Fibroblast of villous mesenchyme (primary cell): ENCODE measurements at regions not wholly inside any gene's neighbourhood (a gene's known extent, or its start where the extent isn't known, plus 50 kb on each side); places are given as distances from the start of the nearest gene placed in this dataset.

Source experiments
- DNase-seq: peaks from one replicate; pipeline ENCODE4 v3.0.0-alpha.2; 2010; ENCODE audit warnings: low read depth
- H3K4me3 ChIP-seq: 2 replicates; pipeline ENCODE4 v1.5.1; 2011; ENCODE audit warnings: low read depth, mild to moderate bottlenecking, low read length
- TF ChIP-seq, protein P1 (sequence below): IDR thresholded peaks from 2 replicates; pipeline ENCODE4 v1.5.1; 2012; ENCODE audit warnings: low read depth, mild to moderate bottlenecking, low read length; ENCODE audit not compliant: insufficient read depth

GRCh38 chr15:38894243-38894948 is 329.8 kb upstream of the RASGRP1 start:
- H3K4me3 ChIP-seq: no peak overlapping the region
- TF ChIP-seq, protein P1, sequence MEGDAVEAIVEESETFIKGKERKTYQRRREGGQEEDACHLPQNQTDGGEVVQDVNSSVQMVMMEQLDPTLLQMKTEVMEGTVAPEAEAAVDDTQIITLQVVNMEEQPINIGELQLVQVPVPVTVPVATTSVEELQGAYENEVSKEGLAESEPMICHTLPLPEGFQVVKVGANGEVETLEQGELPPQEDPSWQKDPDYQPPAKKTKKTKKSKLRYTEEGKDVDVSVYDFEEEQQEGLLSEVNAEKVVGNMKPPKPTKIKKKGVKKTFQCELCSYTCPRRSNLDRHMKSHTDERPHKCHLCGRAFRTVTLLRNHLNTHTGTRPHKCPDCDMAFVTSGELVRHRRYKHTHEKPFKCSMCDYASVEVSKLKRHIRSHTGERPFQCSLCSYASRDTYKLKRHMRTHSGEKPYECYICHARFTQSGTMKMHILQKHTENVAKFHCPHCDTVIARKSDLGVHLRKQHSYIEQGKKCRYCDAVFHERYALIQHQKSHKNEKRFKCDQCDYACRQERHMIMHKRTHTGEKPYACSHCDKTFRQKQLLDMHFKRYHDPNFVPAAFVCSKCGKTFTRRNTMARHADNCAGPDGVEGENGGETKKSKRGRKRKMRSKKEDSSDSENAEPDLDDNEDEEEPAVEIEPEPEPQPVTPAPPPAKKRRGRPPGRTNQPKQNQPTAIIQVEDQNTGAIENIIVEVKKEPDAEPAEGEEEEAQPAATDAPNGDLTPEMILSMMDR: no peak
- DNase-seq: peak; percentile 91

DNA sequence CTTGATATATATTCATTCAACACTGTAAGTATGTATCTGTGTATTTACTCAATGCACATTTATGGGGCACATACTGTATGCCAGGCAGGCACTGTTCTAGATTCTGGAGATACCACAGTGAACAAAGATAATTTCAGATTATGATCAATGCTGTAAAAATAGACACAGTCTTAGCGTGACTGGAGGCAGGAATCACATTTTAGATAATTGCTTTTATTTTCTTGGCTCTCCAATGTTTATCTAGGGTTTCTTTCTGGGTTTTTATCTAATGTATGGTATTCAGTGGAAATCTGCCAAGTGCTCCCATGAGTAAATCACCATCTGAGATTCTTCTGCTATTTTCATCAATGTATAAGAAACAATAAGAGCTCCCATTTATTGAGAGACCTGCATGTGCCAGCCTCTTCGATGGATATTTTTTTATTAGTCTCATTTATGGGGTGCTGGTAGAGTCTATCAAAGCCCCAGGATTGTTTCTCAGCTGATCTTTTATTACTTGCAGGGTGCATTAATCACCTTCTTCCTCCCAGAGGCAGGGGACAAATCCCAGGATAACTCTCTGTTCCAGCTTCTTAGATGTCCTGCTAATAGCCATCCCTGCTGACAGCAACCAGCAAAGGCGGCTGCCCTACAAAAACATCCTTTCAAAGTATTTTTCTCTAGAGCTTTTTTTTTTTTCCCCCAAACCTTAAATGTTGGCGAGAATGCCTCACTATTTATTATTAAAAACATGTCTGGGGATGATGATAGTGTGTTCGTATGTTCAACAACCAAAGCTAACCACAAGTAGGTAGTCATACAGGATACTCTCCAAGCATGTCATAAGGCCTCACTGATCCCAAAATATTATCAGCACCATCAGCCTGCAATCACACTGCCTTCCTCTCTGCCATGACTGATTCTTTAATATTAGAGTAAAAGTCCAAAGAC is 331.0 kb upstream of the RASGRP1 start:
- TF ChIP-seq, protein P1: no peak
- peak; percentile 80 for DNase-seq
- H3K4me3 ChIP-seq: no peak overlapping the region

- TF ChIP-seq, protein P1: no peak
- H3K4me3 ChIP-seq: no peak overlapping the region
- no peak for DNase-seq
Observed at GRCh38 chr15:38896647-38897046, 332.0 kb upstream of the RASGRP1 start.

GRCh38 chr15:38897551-38897950 is 332.9 kb upstream of the RASGRP1 start:
- no peak for DNase-seq
- no peak overlapping the region for H3K4me3 ChIP-seq
- TF ChIP-seq, protein P1: no peak

DNA sequence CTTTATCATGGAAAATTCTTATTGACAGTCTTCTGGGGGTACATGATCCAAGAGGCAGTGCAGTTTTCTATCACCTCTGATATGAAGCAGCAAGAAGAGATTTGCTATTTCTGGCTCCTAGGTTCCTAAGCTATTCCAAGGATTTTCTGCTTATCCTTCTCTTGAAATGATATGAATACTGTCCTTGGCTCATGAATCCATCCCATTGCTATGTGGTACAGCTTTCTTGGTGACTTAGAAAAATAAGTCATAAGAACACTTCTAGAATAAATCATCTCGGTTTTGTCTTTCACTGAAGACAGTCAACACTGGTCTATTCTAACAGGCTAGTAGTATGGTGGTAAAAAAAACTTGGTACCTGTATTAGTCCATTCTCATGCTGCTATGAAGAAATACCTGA is 333.6 kb upstream of the RASGRP1 start:
- DNase-seq: no peak
- no peak overlapping the region for H3K4me3 ChIP-seq

DNA sequence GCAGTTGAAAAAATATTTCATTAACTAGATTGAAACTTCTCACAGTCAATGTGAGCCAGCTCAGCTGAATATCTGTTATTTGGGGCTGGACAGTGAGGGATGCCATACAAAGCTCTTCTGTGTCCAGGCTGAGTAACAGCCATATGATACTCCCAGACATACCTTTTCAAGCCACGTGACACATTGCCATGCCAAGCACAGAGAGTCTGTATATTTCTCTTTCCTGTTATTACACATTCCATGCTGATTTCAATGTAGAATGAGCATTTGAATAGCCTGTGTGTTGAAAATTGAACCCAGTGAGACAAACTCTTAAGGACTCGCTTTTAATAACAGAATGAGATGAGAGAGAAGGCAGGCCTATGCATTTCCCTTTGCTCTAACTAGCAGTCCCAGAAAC is 334.7 kb upstream of the RASGRP1 start:
- DNase-seq: no peak
- H3K4me3 ChIP-seq: no peak overlapping the region
- TF ChIP-seq, protein P1: no peak

More for the DNA sequence above, 333.6 kb upstream of the RASGRP1 start:
- TF ChIP-seq, protein P1: no peak
